NCI-H446 treated with DMSO at 0.1 percent for 48 hours (cell line): ENCODE measurements at regions not wholly inside any gene's neighbourhood (a gene's known extent, or its start where the extent isn't known, plus 50 kb on each side); places are given as distances from the start of the nearest gene placed in this dataset.

Experiments used
- DNase-seq: peaks from one replicate; lab custom pipeline; 2025; lab: John Stamatoyannopoulos, UW

GRCh38 chr2:240209493-240209892 lies 69.0 kb upstream of the OTOS start:
- DNase-seq, result no peak

GRCh38 chr2:240210198-240210965 lies 69.9 kb upstream of the OTOS start:
- no peak for DNase-seq

- DNase-seq, result no peak
Measured at GRCh38 chr2:240211096-240211495, 70.6 kb upstream of the OTOS start.

- DNase-seq, result no peak
Measured at GRCh38 chr2:240211598-240212424, 71.4 kb upstream of the OTOS start.

GRCh38 chr2:240212425-240213225 lies 72.2 kb upstream of the OTOS start:
- no peak for DNase-seq

GRCh38 chr2:240213226-240213475 lies 72.7 kb upstream of the OTOS start:
- DNase-seq, result no peak

- no peak for DNase-seq
Measured at GRCh38 chr2:240213476-240214421, 73.3 kb upstream of the OTOS start.

- no peak for DNase-seq
Measured at GRCh38 chr2:240214790-240215675, 74.6 kb upstream of the OTOS start.

- no peak for DNase-seq
Measured at GRCh38 chr2:240215676-240216051, 75.2 kb upstream of the OTOS start.

- DNase-seq, result no peak
Measured at GRCh38 chr2:240216167-240216566, 75.7 kb upstream of the OTOS start.

GRCh38 chr2:240217431-240218301 lies 77.2 kb upstream of the OTOS start:
- DNase-seq, result no peak

- no peak for DNase-seq
Measured at GRCh38 chr2:240219208-240219890, 78.9 kb upstream of the OTOS start.

- DNase-seq, result no peak
Measured at GRCh38 chr2:240220371-240220770, 79.9 kb upstream of the OTOS start.

GRCh38 chr2:240223631-240224030 lies 83.2 kb upstream of the OTOS start:
- no peak for DNase-seq

GRCh38 chr2:240224676-240225075 lies 84.2 kb upstream of the OTOS start:
- DNase-seq, result no peak

GRCh38 chr2:240225131-240225530 lies 84.7 kb upstream of the OTOS start:
- DNase-seq, result no peak

GRCh38 chr2:240225660-240226475 lies 85.4 kb upstream of the OTOS start:
- DNase-seq, result no peak
